ENCODE measurements at regions not wholly inside any gene's neighbourhood (a gene's known extent, or its start where the extent isn't known, plus 50 kb on each side); places are given as distances from the start of the nearest gene placed in this dataset.

GRCh38 chr9:134536931-134537330 lies 104.7 kb upstream of the COL5A1 start:
- no peak overlapping the region for H2BK20ac ChIP-seq (ENCODE audit: low read length)
- no peak overlapping the region for H4K91ac ChIP-seq (replicated peaks; ENCODE audit: insufficient read length, low read length)
- no peak overlapping the region for H3K18ac ChIP-seq (ENCODE audit: extremely low read depth, low read length)
- no peak overlapping the region for H3K9ac ChIP-seq (replicated peaks in 1 of 4; ENCODE audit: extremely low read depth in 1 of 4, low read depth in 3 of 4, low read length in 3 of 4)
- 89% methylated on average over 12 of the region's 14 CpGs; no CpG with 5 or more reads in 1 of the 2 experiments for WGBS, 2 experiments (ENCODE audit: extremely low coverage in 1 of 2, insufficient coverage in 1 of 2, insufficient read length in 1 of 2, insufficient replicate concordance in 2 of 2, low coverage in 1 of 2, low lambda C conversion rate in 2 of 2, missing lambda C conversion rate in 1 of 2)
- H3K79me1 ChIP-seq (ENCODE audit: low read depth, low read length) = no peaks in the 10 kb centered on the region
- H2BK120ac ChIP-seq (replicated peaks; ENCODE audit: low read depth, low read length) = no peak overlapping the region
- H4K5ac ChIP-seq (ENCODE audit: insufficient read length, low read depth, low read length) = no peak overlapping the region
- no peak overlapping the region for H2BK5ac ChIP-seq (ENCODE audit: low read depth, low read length)
- no peak overlapping the region for H3K56ac ChIP-seq (replicated peaks; ENCODE audit: insufficient read length, low read depth, low read length)
- no peaks in the 10 kb centered on the region; a peak in 1 of 7 replicates for H3K4me1 ChIP-seq (replicated peaks in 1 of 4; ENCODE audit: control insufficient read depth in 3 of 4, insufficient read depth in 4 of 4, low read length in 3 of 4)
- H3K23ac ChIP-seq (ENCODE audit: insufficient read length) = no peak overlapping the region
- no peaks in the 10 kb centered on the region; a peak in 1 of 7 replicates for H3K27me3 ChIP-seq (replicated peaks in 1 of 4; ENCODE audit: control insufficient read depth in 3 of 4, extremely low read depth in 1 of 4, insufficient read depth in 3 of 4, low read length in 3 of 4)
- H3K4ac ChIP-seq (replicated peaks; ENCODE audit: insufficient read length, low read depth, low read length) = no peak overlapping the region
- ChIA-PET POLR2A (ENCODE audit: partially characterized antibody) (no interaction called here), CTCF (ENCODE audit: partially characterized antibody) (interaction anchor here (0.6 to 1.7 kb wide), 4 partner anchors 9 to 621 kb away, joined by 4 to 5 read pairs (median 4); no protein-coding TSS in a partner anchor)
- H4K8ac ChIP-seq (ENCODE audit: extremely low read depth, insufficient read depth, low read length) = no peak overlapping the region
- H3K4me3 ChIP-seq (ENCODE audit: extremely low read depth in 1 of 4, insufficient read depth in 2 of 4, low read depth in 3 of 4, low read length in 4 of 4) = no peak overlapping the region
- H3K79me2 ChIP-seq (ENCODE audit: control insufficient read depth in 1 of 2, insufficient read depth in 2 of 2, low read length in 2 of 2) = no peaks in the 10 kb centered on the region
- H2AFZ ChIP-seq (ENCODE audit: low read length) = no peak overlapping the region
- DNase-seq (ENCODE audit: low read depth in 1 of 2, low spot score in 2 of 2) (no peak), FAIRE-seq (no peak)
- peaks cover 0 to 3% of the 10 kb centered on the region in 2 experiments; a peak in 3 of 4 replicates for H3K9me3 ChIP-seq (ENCODE audit: insufficient read depth in 2 of 2, low read depth in 1 of 2, low read length in 1 of 2)
- H3K27ac ChIP-seq (ENCODE audit: low read depth, low read length) = no peak overlapping the region
- no peak overlapping the region for H3K4me2 ChIP-seq (ENCODE audit: insufficient read depth in 1 of 2, low read depth in 2 of 2, low read length in 2 of 2)
- no peak overlapping the region for H3K14ac ChIP-seq (ENCODE audit: insufficient read length)
- no peak overlapping the region for H2BK15ac ChIP-seq (ENCODE audit: low read length)
- no peak overlapping the region for H2BK12ac ChIP-seq (ENCODE audit: low read depth, low read length)
- H2AK5ac ChIP-seq (ENCODE audit: low read depth, low read length) = no peak overlapping the region
- H4K20me1 ChIP-seq (replicated peaks in 1 of 2; ENCODE audit: control insufficient read depth in 1 of 2, insufficient read depth in 2 of 2, low read length in 2 of 2) = no peaks in the 10 kb centered on the region
- H3K36me3 ChIP-seq (ENCODE audit: control insufficient read depth in 2 of 4, insufficient read depth in 4 of 4, low read length in 3 of 4) = no peaks in the 10 kb centered on the region
- no peaks in the 10 kb centered on the region for H3K23me2 ChIP-seq (ENCODE audit: low read depth, low read length)
- no peak for TF ChIP-seq CHD7 (IDR thresholded peaks at IDR 0.05; ENCODE audit: insufficient replicate concordance, low read length)
